CD4-positive, alpha-beta memory T cell (primary cell): ENCODE measurements at regions not wholly inside any gene's neighbourhood (a gene's known extent, or its start where the extent isn't known, plus 50 kb on each side); places are given as distances from the start of the nearest gene placed in this dataset.
A peak's percentile ranks its signal among the peaks of the same experiment; 100 is the strongest.

ENCODE experiments used
- CTCF ChIA-PET: fragments of 350-600 bp; sonication (Branson Sonifier 250); formaldehyde crosslinking; loops from one replicate; lab custom pipeline; 2021; ENCODE audit warnings: inconsistent platforms; ENCODE audit not compliant: partially characterized antibody; lab: Charles Lee
- POLR2A ChIA-PET: fragments of 350-600 bp; sonication (Branson Sonifier 250); formaldehyde crosslinking; loops from one replicate; lab custom pipeline; 2021; ENCODE audit not compliant: partially characterized antibody; lab: Charles Lee
- DNase-seq, 5 donors: peaks; one replicate each; pipeline versions ENCODE4 v3.0.0 to v3.0.0-alpha.2; 2020 to 2022; ENCODE audit warnings: mixed read lengths in 1 of 5
- H3K27ac ChIP-seq: one replicate; pipeline ENCODE4 v1.7.0; 2013; ENCODE audit warnings: low read depth, low read length
- H3K27me3 ChIP-seq: 2 replicates; pipeline ENCODE4 v1.7.0; 2013; ENCODE audit warnings: mild to moderate bottlenecking, low read length, moderate library complexity; ENCODE audit not compliant: insufficient read depth
- H3K36me3 ChIP-seq: 2 replicates; pipeline ENCODE4 v1.7.0; 2013; ENCODE audit warnings: mild to moderate bottlenecking, low read length, moderate library complexity; ENCODE audit not compliant: insufficient read depth
- H3K4me1 ChIP-seq: 2 replicates; pipeline ENCODE4 v1.7.0; 2013; ENCODE audit warnings: mild to moderate bottlenecking, low read length, moderate library complexity; ENCODE audit not compliant: insufficient read depth
- H3K4me3 ChIP-seq, 2 donors: one replicate each; pipeline ENCODE4 v1.7.0; 2013; ENCODE audit warnings: low read length in 2 of 2, mild to moderate bottlenecking in 1 of 2
- H3K9me3 ChIP-seq, 2 donors: one replicate each; pipeline ENCODE4 v1.7.0; 2013; ENCODE audit warnings: low read length in 2 of 2, control low read depth in 1 of 2; ENCODE audit not compliant: control insufficient read depth in 1 of 2
- H3K27ac Mint-ChIP-seq, 7 donors: one replicate each; pipeline ENCODE4 v1.8.0; 2020 to 2021; ENCODE audit warnings: mixed read lengths in 7 of 7, mild to moderate bottlenecking in 6 of 7, inconsistent platforms in 3 of 7, moderate library complexity in 3 of 7
- H3K27me3 Mint-ChIP-seq, 2 donors: one replicate each; pipeline ENCODE4 v1.8.0; 2020 to 2021; ENCODE audit warnings: mixed read lengths in 2 of 2
- H3K36me3 Mint-ChIP-seq, 2 donors: one replicate each; pipeline ENCODE4 v1.8.0; 2020 to 2021; ENCODE audit warnings: mixed read lengths in 2 of 2, inconsistent platforms in 1 of 2, mild to moderate bottlenecking in 1 of 2
- H3K4me1 Mint-ChIP-seq, 4 donors: one replicate each; pipeline ENCODE4 v1.8.0; 2020 to 2021; ENCODE audit warnings: mixed read lengths in 4 of 4, mild to moderate bottlenecking in 1 of 4
- H3K4me3 Mint-ChIP-seq, 8 donors: one replicate each; pipeline ENCODE4 v1.8.0; 2020 to 2021; ENCODE audit warnings: mixed read lengths in 8 of 8, mild to moderate bottlenecking in 7 of 8, moderate library complexity in 6 of 8, inconsistent platforms in 3 of 8
- H3K9me3 Mint-ChIP-seq, 8 donors: one replicate each; pipeline ENCODE4 v1.8.0; 2020 to 2021; ENCODE audit warnings: mixed read lengths in 8 of 8, mild to moderate bottlenecking in 5 of 8, inconsistent platforms in 3 of 8, moderate library complexity in 1 of 8
- intact Hi-C: fragments of 100-400 bp; cut with micrococcal nuclease; formaldehyde crosslinking; loops from one replicate; pipeline ENCODE4 v1.15.1; 2023

DNA sequence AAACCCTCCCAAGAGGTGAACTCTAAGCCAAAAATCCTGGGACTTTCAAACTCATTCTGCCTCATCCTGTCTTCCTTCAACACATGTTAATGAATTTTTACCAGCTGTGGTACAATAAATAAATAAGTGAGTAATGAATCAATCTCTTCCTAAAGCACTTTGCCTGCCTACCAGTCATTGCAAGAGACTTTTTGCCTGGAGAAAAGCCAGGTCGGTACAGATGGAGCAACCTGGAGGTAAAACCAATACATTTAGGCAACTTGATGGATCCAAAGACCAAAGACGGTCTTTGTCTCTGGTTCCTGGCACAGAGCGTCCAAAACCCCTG is 324.2 kb downstream of the PMP22 start:
- ChIA-PET POLR2A (no interaction called here), CTCF (no interaction called here)
- H3K4me1 Mint-ChIP-seq = no peaks in the 10 kb centered on the region
- Histone ChIP-seq H3K4me1 (no peaks in the 10 kb centered on the region), H3K27me3 (no peaks in the 10 kb centered on the region), H3K36me3 (no peaks in the 10 kb centered on the region), H3K4me3 (no peak overlapping the region), H3K27ac (no peak overlapping the region), H3K9me3 (no peaks in the 10 kb centered on the region)
- H3K36me3 Mint-ChIP-seq = no peaks in the 10 kb centered on the region
- intact Hi-C loops = no loop called here
- peaks cover 12% of the 10 kb centered on the region in 2 donors for H3K27me3 Mint-ChIP-seq
- no peak overlapping the region for H3K27ac Mint-ChIP-seq
- DNase-seq = no peak
- peaks cover 0 to 4% (median 0%) of the 10 kb centered on the region in 8 donors for H3K9me3 Mint-ChIP-seq
- no peak overlapping the region for H3K4me3 Mint-ChIP-seq

DNA sequence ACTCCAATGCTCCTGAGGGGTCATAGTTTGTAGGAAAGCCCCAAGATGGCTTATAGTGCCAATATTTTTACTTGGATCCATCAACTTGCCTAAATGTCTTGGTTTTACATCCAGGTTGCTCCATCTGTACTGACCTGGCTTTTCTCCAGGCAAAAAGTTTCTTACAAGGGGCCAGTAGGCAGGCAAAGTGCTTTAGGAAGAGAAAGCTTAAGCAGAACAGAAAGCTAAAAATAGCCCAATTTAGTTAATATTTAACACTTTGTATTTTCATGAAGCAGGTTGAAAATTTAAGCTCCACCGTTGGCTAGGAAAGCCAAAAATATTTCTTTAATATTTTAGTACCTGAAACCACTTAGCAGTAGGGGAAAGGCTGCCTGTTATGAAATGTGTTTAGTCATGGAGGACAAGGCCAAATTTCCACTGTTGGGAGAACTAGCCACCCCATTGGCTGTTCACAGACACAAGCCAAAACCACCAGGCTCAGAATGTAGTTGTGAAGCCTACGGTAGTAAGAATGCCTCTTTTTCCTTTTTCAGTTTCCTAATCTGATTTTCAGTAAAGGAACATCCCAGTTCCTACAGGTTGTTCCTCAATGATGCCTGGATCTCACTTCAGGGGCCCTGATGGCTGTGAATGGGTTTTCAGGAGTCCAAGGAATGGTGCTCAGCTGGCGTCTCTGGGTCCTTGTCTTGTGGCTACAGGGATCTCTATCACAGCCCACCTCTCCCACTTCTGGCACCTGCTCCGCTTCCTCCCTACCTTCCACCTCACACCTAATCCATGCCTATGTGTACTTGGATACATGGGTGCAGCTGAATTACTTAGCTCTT is 324.8 kb downstream of the PMP22 start:
- H3K9me3 Mint-ChIP-seq = no peaks in the 10 kb centered on the region
- Histone ChIP-seq H3K27me3 (no peaks in the 10 kb centered on the region), H3K4me3 (no peak overlapping the region), H3K27ac (no peak overlapping the region), H3K9me3 (no peaks in the 10 kb centered on the region), H3K36me3 (no peaks in the 10 kb centered on the region), H3K4me1 (no peaks in the 10 kb centered on the region)
- H3K4me3 Mint-ChIP-seq = no peak overlapping the region
- H3K4me1 Mint-ChIP-seq = no peaks in the 10 kb centered on the region
- POLR2A ChIA-PET = no interaction called here
- intact Hi-C loops = no loop called here
- H3K27me3 Mint-ChIP-seq = peaks cover 12% of the 10 kb centered on the region in 2 donors
- CTCF ChIA-PET = interaction anchor here (4.3 kb wide), 1 partner anchor 14 kb away, joined by 17 read pairs; no protein-coding TSS in a partner anchor
- no peaks in the 10 kb centered on the region for H3K36me3 Mint-ChIP-seq
- no peak overlapping the region for H3K27ac Mint-ChIP-seq
- DNase-seq = no peak

- Mint-ChIP-seq H3K4me3 (no peak overlapping the region), H3K27ac (no peak overlapping the region), H3K4me1 (no peaks in the 10 kb centered on the region), H3K9me3 (no peaks in the 10 kb centered on the region), H3K27me3 (peaks cover 5 to 8% of the 10 kb centered on the region in 2 donors), H3K36me3 (no peaks in the 10 kb centered on the region)
- H3K4me3 ChIP-seq = no peak overlapping the region
- no peaks in the 10 kb centered on the region for H3K9me3 ChIP-seq
- ChIA-PET CTCF (no interaction called here), POLR2A (no interaction called here)
- no peak overlapping the region for H3K27ac ChIP-seq
- no peaks in the 10 kb centered on the region for H3K27me3 ChIP-seq
- H3K36me3 ChIP-seq = no peaks in the 10 kb centered on the region
- intact Hi-C loops = no loop called here
- no peaks in the 10 kb centered on the region for H3K4me1 ChIP-seq
- no peak for DNase-seq
Measured at GRCh38 chr17:14935845-14936485, 329.2 kb downstream of the PMP22 start.

DNA sequence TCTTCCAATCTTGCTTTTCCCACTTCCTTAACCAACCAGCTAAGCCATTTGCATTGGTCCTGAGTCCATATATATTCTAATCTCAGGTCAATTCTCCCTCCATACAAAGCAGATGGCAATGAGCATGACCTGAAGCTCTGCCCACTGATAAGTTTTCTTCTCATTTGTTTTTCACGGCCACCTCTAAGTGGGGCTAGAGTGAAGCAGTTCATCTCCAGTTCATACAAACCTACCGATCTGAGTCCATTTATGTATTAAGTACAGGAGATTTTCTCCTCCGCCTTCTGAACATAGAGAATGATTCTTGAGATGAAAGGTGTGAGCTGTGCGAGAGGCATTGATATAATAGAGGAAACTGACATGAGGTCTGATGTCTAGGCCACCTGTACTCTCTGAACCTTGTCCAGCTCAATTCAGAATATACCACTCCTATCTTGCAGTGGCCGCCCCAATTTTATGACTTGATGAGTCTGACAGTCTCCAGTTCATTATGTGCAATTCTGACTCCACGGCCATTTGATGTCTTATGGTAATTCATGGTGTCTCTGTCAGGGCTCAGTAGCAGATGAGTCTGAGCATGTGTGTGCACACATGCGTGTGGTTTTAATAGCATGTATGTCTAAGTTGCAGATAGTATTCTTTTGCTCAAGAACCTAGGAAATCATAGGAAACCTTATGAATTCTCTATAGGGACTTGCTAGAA is 329.8 kb downstream of the PMP22 start:
- H3K27ac Mint-ChIP-seq = no peak overlapping the region
- H3K27me3 ChIP-seq = no peaks in the 10 kb centered on the region
- H3K4me1 Mint-ChIP-seq = no peaks in the 10 kb centered on the region
- H3K4me3 Mint-ChIP-seq = no peak overlapping the region
- H3K36me3 ChIP-seq = no peaks in the 10 kb centered on the region
- intact Hi-C loops = no loop called here
- no peaks in the 10 kb centered on the region for H3K9me3 Mint-ChIP-seq
- ChIA-PET CTCF (no interaction called here), POLR2A (no interaction called here)
- no peak overlapping the region for H3K27ac ChIP-seq
- no peak overlapping the region for H3K4me3 ChIP-seq
- peaks cover 5 to 6% of the 10 kb centered on the region in 2 donors for H3K27me3 Mint-ChIP-seq
- H3K9me3 ChIP-seq = no peaks in the 10 kb centered on the region
- DNase-seq = no peak
- H3K36me3 Mint-ChIP-seq = no peaks in the 10 kb centered on the region
- H3K4me1 ChIP-seq = no peaks in the 10 kb centered on the region

DNA sequence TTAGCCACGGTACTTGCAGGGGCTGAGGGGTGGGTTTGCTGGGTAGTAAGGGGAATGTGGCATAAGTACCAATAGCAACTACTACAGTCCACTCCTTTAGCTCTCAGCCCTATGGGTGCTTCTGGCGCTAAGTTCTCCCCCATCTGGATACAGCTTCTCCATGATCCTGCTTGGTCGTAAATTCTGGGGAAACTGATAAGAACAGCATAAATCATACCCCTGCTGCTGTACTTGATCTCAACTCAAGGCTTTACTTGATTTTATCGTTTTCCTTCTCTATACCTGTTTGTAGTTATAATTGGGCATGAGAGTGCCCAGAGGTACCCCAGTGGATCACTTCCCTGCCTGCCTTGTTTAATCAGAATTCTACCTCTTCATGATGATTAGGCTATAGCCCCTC is 331.4 kb downstream of the PMP22 start:
- H3K9me3 Mint-ChIP-seq = no peaks in the 10 kb centered on the region
- DNase-seq = no peak
- no peak overlapping the region for H3K27ac Mint-ChIP-seq
- ChIA-PET POLR2A (no interaction called here), CTCF (no interaction called here)
- H3K4me3 Mint-ChIP-seq = no peak overlapping the region
- no peaks in the 10 kb centered on the region for H3K4me1 Mint-ChIP-seq
- H3K36me3 Mint-ChIP-seq = no peaks in the 10 kb centered on the region
- no peaks in the 10 kb centered on the region for H3K27me3 ChIP-seq
- H3K4me1 ChIP-seq = no peaks in the 10 kb centered on the region
- no peaks in the 10 kb centered on the region for H3K36me3 ChIP-seq
- peaks cover 4 to 5% of the 10 kb centered on the region in 2 donors for H3K27me3 Mint-ChIP-seq
- no peaks in the 10 kb centered on the region for H3K9me3 ChIP-seq
- intact Hi-C loops = no loop called here
- H3K4me3 ChIP-seq = no peak overlapping the region
- no peak overlapping the region for H3K27ac ChIP-seq

DNA sequence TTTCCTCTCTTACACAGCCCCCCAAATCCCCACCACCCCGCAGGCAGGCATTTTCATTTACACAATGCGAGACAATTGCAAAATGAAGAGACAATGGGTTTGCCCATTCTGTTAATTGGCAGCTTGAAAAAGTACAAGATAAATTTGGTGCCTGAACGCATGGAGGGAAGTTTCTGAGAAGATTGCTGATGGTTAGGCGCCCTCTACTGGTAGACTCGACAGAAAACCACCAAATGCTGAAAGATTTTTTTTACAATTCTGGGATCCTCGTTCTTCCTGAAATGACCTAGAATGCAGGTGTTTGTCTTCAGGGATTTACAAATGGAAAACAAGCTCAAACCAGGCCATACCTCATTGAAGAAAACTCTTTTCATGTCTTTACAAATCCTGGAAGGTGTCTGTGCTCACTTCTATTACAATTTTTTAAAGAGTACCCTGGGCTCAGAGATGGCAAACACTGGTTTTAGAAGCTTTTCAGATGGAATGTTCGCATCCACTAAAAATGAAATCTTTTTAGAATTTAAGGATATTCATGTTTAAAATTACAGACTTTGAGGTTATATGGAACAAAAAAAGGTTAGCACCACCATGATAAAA is 338.5 kb downstream of the PMP22 start:
- Mint-ChIP-seq H3K9me3 (peaks cover 0 to 7% (median 0%) of the 10 kb centered on the region in 8 donors), H3K27me3 (peaks cover 6 to 7% of the 10 kb centered on the region in 2 donors), H3K4me3 (no peak overlapping the region), H3K27ac (no peak overlapping the region), H3K36me3 (no peaks in the 10 kb centered on the region), H3K4me1 (no peaks in the 10 kb centered on the region)
- ChIA-PET POLR2A (no interaction called here), CTCF (interaction anchor here (1.2 to 3.9 kb wide), 13 partner anchors 10 to 1896 kb away, joined by 3 to 49 read pairs (median 9); partner anchors contain the start of gene HS3ST3B1)
- Histone ChIP-seq H3K36me3 (no peaks in the 10 kb centered on the region), H3K27ac (no peak overlapping the region), H3K9me3 (no peaks in the 10 kb centered on the region), H3K4me3 (no peak overlapping the region), H3K27me3 (no peaks in the 10 kb centered on the region), H3K4me1 (no peaks in the 10 kb centered on the region)
- intact Hi-C loops = loop anchor here (1.0 kb wide), 2 partner anchors 624 to 1332 kb away; no protein-coding TSS in a partner anchor
- DNase-seq = peak; percentile 48 to 55 (median 52)

DNA sequence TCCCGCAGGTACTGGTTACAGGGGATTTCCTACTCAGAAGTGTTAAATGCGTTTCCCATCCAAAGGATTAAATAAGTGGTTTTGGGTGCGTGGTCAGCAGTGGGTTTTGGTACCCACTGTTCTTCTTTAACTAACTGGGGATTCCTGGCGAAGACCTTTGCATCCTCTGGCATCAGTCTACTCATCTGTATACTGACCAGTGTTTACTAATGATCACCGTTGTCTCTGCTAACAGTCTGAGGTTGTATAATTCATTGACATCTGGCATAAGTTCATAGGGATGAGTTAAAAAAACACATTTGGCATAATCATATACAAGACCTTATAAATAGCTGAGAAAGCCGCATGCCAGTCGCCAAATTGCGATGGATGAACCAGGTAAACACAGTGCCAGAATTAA is 339.1 kb downstream of the PMP22 start:
- intact Hi-C loops = loop anchor here (1.0 kb wide), 2 partner anchors 624 to 1332 kb away; no protein-coding TSS in a partner anchor
- Mint-ChIP-seq H3K4me3 (no peak overlapping the region), H3K36me3 (no peaks in the 10 kb centered on the region), H3K27ac (no peak overlapping the region), H3K9me3 (peaks cover 0 to 7% (median 0%) of the 10 kb centered on the region in 8 donors), H3K4me1 (no peaks in the 10 kb centered on the region), H3K27me3 (peaks cover 6 to 7% of the 10 kb centered on the region in 2 donors)
- CTCF ChIA-PET = interaction anchor here (1.2 to 3.9 kb wide), 12 partner anchors 9 to 1896 kb away, joined by 3 to 49 read pairs (median 10); no protein-coding TSS in a partner anchor
- H3K4me3 ChIP-seq = no peak overlapping the region
- H3K36me3 ChIP-seq = no peaks in the 10 kb centered on the region
- no peak overlapping the region for H3K27ac ChIP-seq
- H3K9me3 ChIP-seq = no peaks in the 10 kb centered on the region
- no peaks in the 10 kb centered on the region for H3K27me3 ChIP-seq
- H3K4me1 ChIP-seq = no peaks in the 10 kb centered on the region
- DNase-seq = no peak
- POLR2A ChIA-PET = no interaction called here
